ENCODE measurements at regions not wholly inside any gene's neighbourhood (a gene's known extent, or its start where the extent isn't known, plus 50 kb on each side); places are given as distances from the start of the nearest gene placed in this dataset.

DNA sequence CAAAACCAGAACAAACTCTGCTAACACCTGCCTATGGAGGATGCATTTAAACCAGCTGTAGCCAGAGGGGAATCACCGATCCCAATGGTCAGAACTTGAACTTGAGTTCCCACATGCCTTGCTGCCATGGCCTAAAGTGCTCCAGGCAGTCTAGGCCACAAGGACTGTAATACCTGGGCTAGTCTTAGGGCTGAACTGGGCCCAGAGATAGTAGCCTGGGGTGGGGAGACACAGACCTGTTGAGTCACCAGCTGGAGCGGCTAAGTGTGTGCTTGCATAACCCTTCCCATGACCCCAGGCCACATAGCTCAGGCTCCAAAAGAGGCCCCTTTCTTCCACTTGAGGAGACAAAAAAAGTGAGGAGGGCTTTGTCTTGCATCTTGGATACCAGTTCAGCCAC, 515.0 kb upstream of the DDX18 start (continued):
- TF ChIP-seq CREB1 (CRISPR knock-in tag; IDR thresholded peaks at IDR 0.05; ENCODE audit: low read depth) (no peak), NANOG (IDR thresholded peaks at IDR 0.05; ENCODE audit: borderline replicate concordance) (no peak), POLR2AphosphoS5 (IDR thresholded peaks at IDR 0.05; ENCODE audit: low read depth) (no peak), EZH2phosphoT487 (IDR thresholded peaks at IDR 0.05; ENCODE audit: unreplicated experiment) (no peak), JUNB (IDR thresholded peaks at IDR 0.05; ENCODE audit: unreplicated experiment) (no peak), ZNF114 (CRISPR knock-in tag; IDR thresholded peaks at IDR 0.05) (no peak), STAT1 (IDR thresholded peaks at IDR 0.05; ENCODE audit: unreplicated experiment) (no peak)
- TF ChIP-seq, protein P1, sequence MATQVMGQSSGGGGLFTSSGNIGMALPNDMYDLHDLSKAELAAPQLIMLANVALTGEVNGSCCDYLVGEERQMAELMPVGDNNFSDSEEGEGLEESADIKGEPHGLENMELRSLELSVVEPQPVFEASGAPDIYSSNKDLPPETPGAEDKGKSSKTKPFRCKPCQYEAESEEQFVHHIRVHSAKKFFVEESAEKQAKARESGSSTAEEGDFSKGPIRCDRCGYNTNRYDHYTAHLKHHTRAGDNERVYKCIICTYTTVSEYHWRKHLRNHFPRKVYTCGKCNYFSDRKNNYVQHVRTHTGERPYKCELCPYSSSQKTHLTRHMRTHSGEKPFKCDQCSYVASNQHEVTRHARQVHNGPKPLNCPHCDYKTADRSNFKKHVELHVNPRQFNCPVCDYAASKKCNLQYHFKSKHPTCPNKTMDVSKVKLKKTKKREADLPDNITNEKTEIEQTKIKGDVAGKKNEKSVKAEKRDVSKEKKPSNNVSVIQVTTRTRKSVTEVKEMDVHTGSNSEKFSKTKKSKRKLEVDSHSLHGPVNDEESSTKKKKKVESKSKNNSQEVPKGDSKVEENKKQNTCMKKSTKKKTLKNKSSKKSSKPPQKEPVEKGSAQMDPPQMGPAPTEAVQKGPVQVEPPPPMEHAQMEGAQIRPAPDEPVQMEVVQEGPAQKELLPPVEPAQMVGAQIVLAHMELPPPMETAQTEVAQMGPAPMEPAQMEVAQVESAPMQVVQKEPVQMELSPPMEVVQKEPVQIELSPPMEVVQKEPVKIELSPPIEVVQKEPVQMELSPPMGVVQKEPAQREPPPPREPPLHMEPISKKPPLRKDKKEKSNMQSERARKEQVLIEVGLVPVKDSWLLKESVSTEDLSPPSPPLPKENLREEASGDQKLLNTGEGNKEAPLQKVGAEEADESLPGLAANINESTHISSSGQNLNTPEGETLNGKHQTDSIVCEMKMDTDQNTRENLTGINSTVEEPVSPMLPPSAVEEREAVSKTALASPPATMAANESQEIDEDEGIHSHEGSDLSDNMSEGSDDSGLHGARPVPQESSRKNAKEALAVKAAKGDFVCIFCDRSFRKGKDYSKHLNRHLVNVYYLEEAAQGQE (IDR thresholded peaks at IDR 0.05; ENCODE audit: unreplicated experiment): no peak

GRCh38 chr2:117308861-117309770, 505.4 kb upstream of the DDX18 start:
- no peaks in the 10 kb centered on the region for H3K36me3 Mint-ChIP-seq (ENCODE audit: low read depth)
- ATAC-seq: no peak
- no peaks in the 10 kb centered on the region for H3K9me2 ChIP-seq (ENCODE audit: insufficient read depth)
- H2AFZ ChIP-seq: no peak overlapping the region
- no peak overlapping the region for H3K4me3 ChIP-seq
- DNase-seq (ENCODE audit: low spot score): no peak
- no peak overlapping the region for H3K4me3 Mint-ChIP-seq
- no peak for TF ChIP-seq STAT1 (IDR thresholded peaks at IDR 0.05; ENCODE audit: unreplicated experiment)
- TF ChIP-seq, protein P2, sequence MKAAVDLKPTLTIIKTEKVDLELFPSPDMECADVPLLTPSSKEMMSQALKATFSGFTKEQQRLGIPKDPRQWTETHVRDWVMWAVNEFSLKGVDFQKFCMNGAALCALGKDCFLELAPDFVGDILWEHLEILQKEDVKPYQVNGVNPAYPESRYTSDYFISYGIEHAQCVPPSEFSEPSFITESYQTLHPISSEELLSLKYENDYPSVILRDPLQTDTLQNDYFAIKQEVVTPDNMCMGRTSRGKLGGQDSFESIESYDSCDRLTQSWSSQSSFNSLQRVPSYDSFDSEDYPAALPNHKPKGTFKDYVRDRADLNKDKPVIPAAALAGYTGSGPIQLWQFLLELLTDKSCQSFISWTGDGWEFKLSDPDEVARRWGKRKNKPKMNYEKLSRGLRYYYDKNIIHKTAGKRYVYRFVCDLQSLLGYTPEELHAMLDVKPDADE (IDR thresholded peaks at IDR 0.05): no peak
- H3K27me3 ChIP-seq (ENCODE audit: insufficient read depth): no peaks in the 10 kb centered on the region
- H3K4me1 ChIP-seq (ENCODE audit: insufficient read depth): no peaks in the 10 kb centered on the region
- H3F3A ChIP-seq (replicated peaks; ENCODE audit: low read depth): no peaks in the 10 kb centered on the region
- no peaks in the 10 kb centered on the region for H3K27me3 Mint-ChIP-seq (ENCODE audit: insufficient read depth, low read depth, poor library complexity)
- H3K4me1 Mint-ChIP-seq: no peaks in the 10 kb centered on the region
- no peaks in the 10 kb centered on the region for H3K79me2 ChIP-seq (replicated peaks; ENCODE audit: insufficient read depth)
- no peak overlapping the region for H3K27ac ChIP-seq (ENCODE audit: low read depth)
- H3K27ac Mint-ChIP-seq: no peak overlapping the region
- H3K4me2 ChIP-seq: no peak overlapping the region
- no peaks in the 10 kb centered on the region for H3K9me3 Mint-ChIP-seq
- H4K20me1 ChIP-seq (replicated peaks; ENCODE audit: insufficient read depth): no peaks in the 10 kb centered on the region
- no peaks in the 10 kb centered on the region for H3K36me3 ChIP-seq (ENCODE audit: insufficient read depth)
